ENCODE measurements at regions not wholly inside any gene's neighbourhood (a gene's known extent, or its start where the extent isn't known, plus 50 kb on each side); places are given as distances from the start of the nearest gene placed in this dataset.
A peak's percentile ranks its signal among the peaks of the same experiment; 100 is the strongest.

DNA sequence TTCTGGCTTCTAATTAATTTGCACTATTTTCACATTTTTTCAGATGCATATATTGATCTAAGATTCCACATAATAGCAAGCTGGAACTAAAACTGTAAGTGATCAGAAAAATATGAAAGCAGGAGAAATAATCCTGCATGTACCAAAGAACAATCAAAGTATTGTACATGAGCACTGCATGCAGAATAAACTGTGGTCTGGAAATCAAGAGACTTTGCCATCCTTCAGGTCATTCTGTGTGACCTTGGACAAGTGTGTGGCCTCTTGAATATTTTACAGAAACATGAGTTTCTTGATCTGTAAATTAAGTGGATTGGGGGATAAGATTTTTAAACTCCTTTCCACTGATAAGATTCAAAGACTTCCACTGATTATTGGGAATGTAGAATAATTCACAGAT is 99.2 kb upstream of the GNAQ start:
- Histone ChIP-seq H3K79me2 (ENCODE audit: low read depth) (no peaks in the 10 kb centered on the region), H3K27ac (no peak overlapping the region), H3K9ac (no peak overlapping the region), H3K4me3 (no peak overlapping the region), H3F3A (ENCODE audit: low read depth) (no peaks in the 10 kb centered on the region), H3K27me3 (no peaks in the 10 kb centered on the region), H4K20me1 (ENCODE audit: low read depth) (no peaks in the 10 kb centered on the region), H3K4me2 (no peak overlapping the region), H3K36me3 (no peaks in the 10 kb centered on the region), H3K4me1 (no peaks in the 10 kb centered on the region), H3K9me3 (ENCODE audit: low read depth) (no peaks in the 10 kb centered on the region), H2AFZ (replicated peaks) (no peak overlapping the region)
- Mint-ChIP-seq H3K9me3 (no peaks in the 10 kb centered on the region), H3K27ac (no peak overlapping the region), H3K4me1 (peaks cover 6% of the 10 kb centered on the region), H3K27me3 (ENCODE audit: insufficient read depth, low read depth) (peaks cover under 1% of the 10 kb centered on the region), H3K4me3 (no peak overlapping the region), H3K36me3 (no peaks in the 10 kb centered on the region)
- TF ChIP-seq, protein P1, sequence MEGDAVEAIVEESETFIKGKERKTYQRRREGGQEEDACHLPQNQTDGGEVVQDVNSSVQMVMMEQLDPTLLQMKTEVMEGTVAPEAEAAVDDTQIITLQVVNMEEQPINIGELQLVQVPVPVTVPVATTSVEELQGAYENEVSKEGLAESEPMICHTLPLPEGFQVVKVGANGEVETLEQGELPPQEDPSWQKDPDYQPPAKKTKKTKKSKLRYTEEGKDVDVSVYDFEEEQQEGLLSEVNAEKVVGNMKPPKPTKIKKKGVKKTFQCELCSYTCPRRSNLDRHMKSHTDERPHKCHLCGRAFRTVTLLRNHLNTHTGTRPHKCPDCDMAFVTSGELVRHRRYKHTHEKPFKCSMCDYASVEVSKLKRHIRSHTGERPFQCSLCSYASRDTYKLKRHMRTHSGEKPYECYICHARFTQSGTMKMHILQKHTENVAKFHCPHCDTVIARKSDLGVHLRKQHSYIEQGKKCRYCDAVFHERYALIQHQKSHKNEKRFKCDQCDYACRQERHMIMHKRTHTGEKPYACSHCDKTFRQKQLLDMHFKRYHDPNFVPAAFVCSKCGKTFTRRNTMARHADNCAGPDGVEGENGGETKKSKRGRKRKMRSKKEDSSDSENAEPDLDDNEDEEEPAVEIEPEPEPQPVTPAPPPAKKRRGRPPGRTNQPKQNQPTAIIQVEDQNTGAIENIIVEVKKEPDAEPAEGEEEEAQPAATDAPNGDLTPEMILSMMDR (IDR thresholded peaks at IDR 0.05): no peak
- TF ChIP-seq EZH2 (IDR thresholded peaks at IDR 0.05) (no peak), EZH2phosphoT487 (IDR thresholded peaks at IDR 0.05) (no peak)
- DNase-seq (ENCODE audit: low spot score): no peak

DNA sequence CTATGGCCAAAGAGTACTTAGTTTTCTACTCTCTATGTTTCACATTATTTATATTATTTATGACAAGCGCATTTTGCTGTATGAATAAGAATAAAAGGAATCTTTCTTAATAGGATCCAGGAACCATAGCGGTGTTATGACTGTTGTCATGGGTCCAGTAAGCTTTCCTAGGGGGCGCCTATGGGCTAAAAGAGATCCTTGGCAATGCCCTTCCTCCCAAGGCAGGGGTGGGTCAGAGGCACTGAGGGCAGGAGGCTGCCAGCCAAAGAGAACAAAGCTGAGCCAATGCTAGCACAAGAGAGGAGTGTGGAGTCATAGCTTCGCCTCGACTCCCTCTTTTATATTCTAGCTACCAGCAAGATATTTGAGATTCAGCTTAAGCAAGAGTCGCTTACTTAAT is 98.4 kb upstream of the GNAQ start:
- Histone ChIP-seq H3K4me1 (no peaks in the 10 kb centered on the region), H3K9me3 (ENCODE audit: low read depth) (no peaks in the 10 kb centered on the region), H2AFZ (replicated peaks) (no peak overlapping the region), H3K4me3 (no peak overlapping the region), H3K36me3 (no peaks in the 10 kb centered on the region), H3K9ac (no peak overlapping the region), H3F3A (ENCODE audit: low read depth) (no peaks in the 10 kb centered on the region), H3K4me2 (no peak overlapping the region), H3K27me3 (no peaks in the 10 kb centered on the region), H3K79me2 (ENCODE audit: low read depth) (no peaks in the 10 kb centered on the region), H3K27ac (no peak overlapping the region), H4K20me1 (ENCODE audit: low read depth) (no peaks in the 10 kb centered on the region)
- TF ChIP-seq, protein P1 (IDR thresholded peaks at IDR 0.05): peak; percentile 54
- TF ChIP-seq EZH2 (IDR thresholded peaks at IDR 0.05) (no peak), EZH2phosphoT487 (IDR thresholded peaks at IDR 0.05) (no peak)
- Mint-ChIP-seq H3K4me3 (no peak overlapping the region), H3K9me3 (no peaks in the 10 kb centered on the region), H3K27me3 (ENCODE audit: insufficient read depth, low read depth) (peaks cover 3% of the 10 kb centered on the region), H3K27ac (no peak overlapping the region), H3K4me1 (peaks cover 6% of the 10 kb centered on the region), H3K36me3 (no peaks in the 10 kb centered on the region)
- DNase-seq (ENCODE audit: low spot score): peak; percentile 56

DNA sequence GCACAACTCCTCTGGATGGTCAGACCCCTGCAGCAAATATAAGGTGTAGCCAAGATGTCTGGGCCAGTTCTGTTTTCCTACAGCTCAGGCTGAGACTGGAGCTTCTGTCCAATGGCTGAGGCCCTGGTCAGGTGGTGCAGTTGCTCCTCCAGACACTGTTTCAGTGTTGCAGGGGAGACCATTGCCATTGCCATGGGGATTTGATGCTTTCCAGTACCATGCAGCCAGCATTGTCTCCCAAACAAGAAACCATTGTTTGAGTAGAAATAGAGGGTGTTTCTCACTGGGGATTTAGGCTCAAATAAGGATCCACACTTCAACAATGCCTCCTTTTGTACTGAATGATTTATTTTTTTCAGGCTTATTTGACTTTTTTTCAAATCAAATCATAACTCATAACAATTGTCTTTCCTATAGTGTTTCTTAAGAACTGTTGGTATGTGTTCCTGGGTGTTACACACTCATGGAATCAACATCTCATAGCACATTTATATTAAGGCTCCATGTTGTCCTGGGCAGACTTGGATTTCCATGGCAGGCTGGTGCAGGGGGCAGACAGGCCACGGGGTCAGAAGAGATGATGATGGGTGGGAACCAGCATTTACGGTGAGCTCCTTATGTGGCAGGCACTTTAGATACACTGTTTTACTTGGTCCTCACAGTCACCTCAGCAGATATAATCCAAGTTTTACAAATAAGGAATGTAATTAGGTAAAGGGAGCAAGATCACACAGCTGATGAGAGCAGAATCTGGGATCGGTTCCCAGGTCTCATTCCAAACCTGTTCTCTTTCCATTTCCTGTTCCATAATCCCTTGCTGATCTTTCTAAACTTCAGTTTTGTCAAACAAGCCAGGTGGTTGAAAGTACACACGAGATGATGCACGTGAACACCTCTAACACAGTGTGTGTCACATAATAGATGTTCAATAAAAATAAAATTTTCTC is 95.9 kb upstream of the GNAQ start:
- no peaks in the 10 kb centered on the region for H3K9me3 ChIP-seq (ENCODE audit: low read depth)
- no peak for DNase-seq (ENCODE audit: low spot score)
- H2AFZ ChIP-seq (replicated peaks): no peak overlapping the region
- H3K27ac ChIP-seq: no peak overlapping the region
- H3K4me1 Mint-ChIP-seq: peaks cover 6% of the 10 kb centered on the region
- no peak overlapping the region for H3K4me2 ChIP-seq
- no peak overlapping the region for H3K9ac ChIP-seq
- H3K9me3 Mint-ChIP-seq: no peaks in the 10 kb centered on the region
- H3K36me3 ChIP-seq: no peaks in the 10 kb centered on the region
- no peak overlapping the region for H3K4me3 Mint-ChIP-seq
- no peaks in the 10 kb centered on the region for H3K4me1 ChIP-seq
- H4K20me1 ChIP-seq (ENCODE audit: low read depth): no peaks in the 10 kb centered on the region
- no peaks in the 10 kb centered on the region for H3K27me3 ChIP-seq
- no peak for TF ChIP-seq EZH2phosphoT487 (IDR thresholded peaks at IDR 0.05)
- TF ChIP-seq, protein P1 (IDR thresholded peaks at IDR 0.05): no peak
- no peak for TF ChIP-seq EZH2 (IDR thresholded peaks at IDR 0.05)
- no peaks in the 10 kb centered on the region for H3K79me2 ChIP-seq (ENCODE audit: low read depth)
- no peaks in the 10 kb centered on the region for H3K36me3 Mint-ChIP-seq
- peaks cover 8% of the 10 kb centered on the region for H3K27me3 Mint-ChIP-seq (ENCODE audit: insufficient read depth, low read depth)
- H3K4me3 ChIP-seq: no peak overlapping the region
- H3F3A ChIP-seq (ENCODE audit: low read depth): no peaks in the 10 kb centered on the region
- no peak overlapping the region for H3K27ac Mint-ChIP-seq

Measured in neural progenitor cell (in vitro differentiated cells).